Astrocyte (in vitro differentiated cells and primary cell): ENCODE measurements at regions not wholly inside any gene's neighbourhood (a gene's known extent, or its start where the extent isn't known, plus 50 kb on each side); places are given as distances from the start of the nearest gene placed in this dataset.

ENCODE experiments used
- DNase-seq: peaks from one replicate; pipeline ENCODE4 v3.0.0-alpha.2; 2010; ENCODE audit warnings: low read depth
- FAIRE-seq: peaks from 2 replicates; lab custom pipeline; 2011; peaks lifted over from hg19 to GRCh38; lab: Jason Lieb, UNC
- H2AFZ ChIP-seq: 2 replicates; pipeline ENCODE4 v1.6.0; 2012; ENCODE audit warnings: low read depth, low read length, inconsistent platforms
- H3K27ac ChIP-seq: 2 replicates; pipeline ENCODE4 v1.5.1; 2011; ENCODE audit warnings: low read depth, low read length, inconsistent platforms
- H3K27me3 ChIP-seq: 2 replicates; pipeline ENCODE4 v1.6.0; 2011; ENCODE audit warnings: low read length, inconsistent platforms; ENCODE audit not compliant: insufficient read depth
- H3K36me3 ChIP-seq: 2 replicates; pipeline ENCODE4 v1.5.1; 2011; ENCODE audit warnings: low read length, inconsistent platforms; ENCODE audit not compliant: insufficient read depth
- H3K4me1 ChIP-seq: 2 replicates; pipeline ENCODE4 v1.5.1; 2011; ENCODE audit warnings: low read length, inconsistent platforms; ENCODE audit not compliant: insufficient read depth
- H3K4me2 ChIP-seq: 2 replicates; pipeline ENCODE4 v1.6.0; 2012; ENCODE audit warnings: low read length, inconsistent platforms
- H3K4me3 ChIP-seq: 2 replicates; pipeline ENCODE4 v1.5.1; 2011; ENCODE audit warnings: low read depth, mild to moderate bottlenecking, low read length, inconsistent platforms; ENCODE audit not compliant: insufficient read depth
- H3K79me2 ChIP-seq: 2 replicates; pipeline ENCODE4 v1.6.0; 2012; ENCODE audit warnings: mild to moderate bottlenecking, low read length, inconsistent platforms; ENCODE audit not compliant: insufficient read depth
- H3K9ac ChIP-seq: 2 replicates; pipeline ENCODE4 v1.6.0; 2012; ENCODE audit warnings: mild to moderate bottlenecking, low read length, inconsistent platforms
- H3K9me3 ChIP-seq: 2 replicates; pipeline ENCODE4 v1.5.1; 2012; ENCODE audit warnings: low read depth, mild to moderate bottlenecking, low read length, inconsistent platforms; ENCODE audit not compliant: insufficient read depth
- H4K20me1 ChIP-seq: 2 replicates; pipeline ENCODE4 v1.6.0; 2012; ENCODE audit warnings: low read length, inconsistent platforms; ENCODE audit not compliant: insufficient read depth
- H3K27ac Mint-ChIP-seq: one replicate; pipeline ENCODE4 v1.8.0; 2021; ENCODE audit warnings: mild to moderate bottlenecking, mixed read lengths; ENCODE audit not compliant: unreplicated experiment
- H3K27me3 Mint-ChIP-seq: one replicate; pipeline ENCODE4 v1.8.0; 2021; ENCODE audit warnings: low read depth, mixed read lengths; ENCODE audit not compliant: unreplicated experiment
- H3K36me3 Mint-ChIP-seq: one replicate; pipeline ENCODE4 v1.8.0; 2021; ENCODE audit warnings: low read depth, mixed read lengths; ENCODE audit not compliant: unreplicated experiment
- H3K4me1 Mint-ChIP-seq: one replicate; pipeline ENCODE4 v1.8.0; 2021; ENCODE audit warnings: low read depth, mixed read lengths; ENCODE audit not compliant: unreplicated experiment
- H3K4me3 Mint-ChIP-seq: one replicate; pipeline ENCODE4 v1.8.0; 2021; ENCODE audit warnings: mild to moderate bottlenecking, moderate library complexity, mixed read lengths; ENCODE audit not compliant: unreplicated experiment
- H3K9me3 Mint-ChIP-seq: one replicate; pipeline ENCODE4 v1.8.0; 2021; ENCODE audit warnings: mild to moderate bottlenecking, mixed read lengths; ENCODE audit not compliant: unreplicated experiment
- EZH2 ChIP-seq: IDR thresholded peaks from 2 replicates; pipeline ENCODE4 v1.6.1; 2012; ENCODE audit warnings: mild to moderate bottlenecking, low read length, inconsistent platforms; ENCODE audit not compliant: insufficient read depth
- TF ChIP-seq, protein P1 (sequence below): IDR thresholded peaks from 2 replicates; pipeline ENCODE4 v1.5.1; 2011; ENCODE audit warnings: low read depth, mild to moderate bottlenecking, inconsistent platforms, low read length, moderate library complexity; ENCODE audit not compliant: insufficient read depth

DNA sequence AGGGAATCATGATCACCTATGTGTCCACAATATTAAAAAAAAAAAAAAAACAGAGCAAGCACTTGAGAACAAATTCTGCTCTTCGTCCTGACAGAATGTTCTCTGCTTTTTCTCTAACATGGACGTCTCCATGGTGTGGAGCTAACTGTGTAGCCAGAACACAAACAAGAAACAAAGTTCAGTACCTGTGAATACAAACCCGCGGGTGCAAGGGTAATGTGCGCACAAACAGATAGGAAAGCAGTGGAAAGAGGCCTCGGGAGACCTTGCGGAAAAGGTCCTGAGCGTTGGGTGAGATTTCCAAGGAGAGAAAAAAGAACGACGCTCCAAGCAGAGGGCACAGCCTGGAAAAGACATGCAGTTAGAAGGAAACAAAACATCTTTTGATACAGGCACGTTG lies 92.0 kb upstream of the TBL1X start:
- Mint-ChIP-seq H3K4me3 (no peak overlapping the region), H3K27me3 (peaks cover 6% of the 10 kb centered on the region), H3K9me3 (no peaks in the 10 kb centered on the region), H3K36me3 (no peaks in the 10 kb centered on the region), H3K4me1 (no peaks in the 10 kb centered on the region), H3K27ac (no peak overlapping the region)
- no peak overlapping the region for H3K9ac ChIP-seq
- no peaks in the 10 kb centered on the region for H3K9me3 ChIP-seq
- TF ChIP-seq EZH2, result no peak
- TF ChIP-seq, protein P1, sequence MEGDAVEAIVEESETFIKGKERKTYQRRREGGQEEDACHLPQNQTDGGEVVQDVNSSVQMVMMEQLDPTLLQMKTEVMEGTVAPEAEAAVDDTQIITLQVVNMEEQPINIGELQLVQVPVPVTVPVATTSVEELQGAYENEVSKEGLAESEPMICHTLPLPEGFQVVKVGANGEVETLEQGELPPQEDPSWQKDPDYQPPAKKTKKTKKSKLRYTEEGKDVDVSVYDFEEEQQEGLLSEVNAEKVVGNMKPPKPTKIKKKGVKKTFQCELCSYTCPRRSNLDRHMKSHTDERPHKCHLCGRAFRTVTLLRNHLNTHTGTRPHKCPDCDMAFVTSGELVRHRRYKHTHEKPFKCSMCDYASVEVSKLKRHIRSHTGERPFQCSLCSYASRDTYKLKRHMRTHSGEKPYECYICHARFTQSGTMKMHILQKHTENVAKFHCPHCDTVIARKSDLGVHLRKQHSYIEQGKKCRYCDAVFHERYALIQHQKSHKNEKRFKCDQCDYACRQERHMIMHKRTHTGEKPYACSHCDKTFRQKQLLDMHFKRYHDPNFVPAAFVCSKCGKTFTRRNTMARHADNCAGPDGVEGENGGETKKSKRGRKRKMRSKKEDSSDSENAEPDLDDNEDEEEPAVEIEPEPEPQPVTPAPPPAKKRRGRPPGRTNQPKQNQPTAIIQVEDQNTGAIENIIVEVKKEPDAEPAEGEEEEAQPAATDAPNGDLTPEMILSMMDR, result no peak
- H2AFZ ChIP-seq, result no peak overlapping the region
- FAIRE-seq, result no peak
- H3K4me1 ChIP-seq, result no peaks in the 10 kb centered on the region
- H3K4me3 ChIP-seq, result no peak overlapping the region
- H3K79me2 ChIP-seq, result no peaks in the 10 kb centered on the region
- H4K20me1 ChIP-seq, result no peaks in the 10 kb centered on the region
- H3K27ac ChIP-seq, result no peak overlapping the region
- no peaks in the 10 kb centered on the region for H3K27me3 ChIP-seq
- no peak overlapping the region for H3K4me2 ChIP-seq
- DNase-seq, result no peak
- no peaks in the 10 kb centered on the region for H3K36me3 ChIP-seq

- H3K9me3 ChIP-seq, result no peaks in the 10 kb centered on the region
- H3K36me3 ChIP-seq, result no peaks in the 10 kb centered on the region
- peaks cover 6% of the 10 kb centered on the region for H3K27me3 Mint-ChIP-seq
- H3K9me3 Mint-ChIP-seq, result no peaks in the 10 kb centered on the region
- H3K9ac ChIP-seq, result no peak overlapping the region
- no peak for FAIRE-seq
- H4K20me1 ChIP-seq, result no peaks in the 10 kb centered on the region
- no peaks in the 10 kb centered on the region for H3K4me1 ChIP-seq
- no peak overlapping the region for H3K4me2 ChIP-seq
- H3K27me3 ChIP-seq, result peaks cover 3% of the 10 kb centered on the region
- no peaks in the 10 kb centered on the region for H3K4me1 Mint-ChIP-seq
- no peaks in the 10 kb centered on the region for H3K36me3 Mint-ChIP-seq
- no peak for DNase-seq
- H3K27ac ChIP-seq, result no peak overlapping the region
- TF ChIP-seq, protein P1, result no peak
- TF ChIP-seq EZH2, result no peak
- H3K79me2 ChIP-seq, result no peaks in the 10 kb centered on the region
- H2AFZ ChIP-seq, result no peak overlapping the region
- no peak overlapping the region for H3K27ac Mint-ChIP-seq
- H3K4me3 ChIP-seq, result no peak overlapping the region
- H3K4me3 Mint-ChIP-seq, result no peak overlapping the region
Measured at GRCh38 chrX:9373789-9374188, 91.1 kb upstream of the TBL1X start.

DNA sequence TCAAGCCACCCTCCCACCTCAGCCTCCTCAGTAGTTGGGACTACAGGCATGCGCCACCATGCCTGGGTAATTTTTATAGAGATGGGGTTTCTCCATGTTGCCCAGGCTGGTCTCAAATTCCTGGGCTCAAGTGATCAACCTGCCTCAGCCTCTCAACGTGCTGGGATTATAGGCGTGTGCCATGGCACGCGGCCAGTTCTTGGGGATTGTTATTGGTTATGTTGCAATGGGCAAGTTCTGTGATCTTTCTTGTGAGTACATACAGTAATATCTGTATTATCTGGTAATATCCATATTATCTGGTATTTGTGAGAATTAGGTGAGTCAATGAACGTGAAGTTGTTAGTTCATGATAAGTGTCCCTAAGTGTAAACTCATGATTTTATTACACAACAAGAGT lies 90.3 kb upstream of the TBL1X start:
- Mint-ChIP-seq H3K4me1 (peaks cover 5% of the 10 kb centered on the region), H3K36me3 (no peaks in the 10 kb centered on the region), H3K27ac (no peak overlapping the region), H3K4me3 (no peak overlapping the region), H3K27me3 (peaks cover 6% of the 10 kb centered on the region), H3K9me3 (no peaks in the 10 kb centered on the region)
- H3K4me3 ChIP-seq, result no peak overlapping the region
- TF ChIP-seq EZH2, result no peak
- TF ChIP-seq, protein P1, result no peak
- no peaks in the 10 kb centered on the region for H3K9me3 ChIP-seq
- H3K36me3 ChIP-seq, result no peaks in the 10 kb centered on the region
- H3K27me3 ChIP-seq, result peaks cover 3% of the 10 kb centered on the region
- FAIRE-seq (no peak), DNase-seq (no peak)
- no peaks in the 10 kb centered on the region for H4K20me1 ChIP-seq
- no peak overlapping the region for H2AFZ ChIP-seq
- no peak overlapping the region for H3K9ac ChIP-seq
- H3K4me2 ChIP-seq, result no peak overlapping the region
- H3K27ac ChIP-seq, result no peak overlapping the region
- H3K4me1 ChIP-seq, result no peaks in the 10 kb centered on the region
- no peaks in the 10 kb centered on the region for H3K79me2 ChIP-seq
